Activated naive CD8-positive, alpha-beta T cell treated with anti-CD3 and anti-CD28 coated beads, Interleukin-2, amount 10 ng/mL, durations not matched to agents 7 days and 5 days (primary cell): ENCODE measurements at regions not wholly inside any gene's neighbourhood (a gene's known extent, or its start where the extent isn't known, plus 50 kb on each side); places are given as distances from the start of the nearest gene placed in this dataset.

Source experiments
- ATAC-seq: fragments of 150-1000 bp; cut with Tn5 transposase; one replicate; pipeline ENCODE4 v1.10.0; 2021; ENCODE audit warnings: low read depth, moderate library complexity
- POLR2A ChIA-PET: fragments of 350-600 bp; sonication (Branson Sonifier 250); formaldehyde crosslinking; loops from one replicate; lab custom pipeline; 2021; ENCODE audit warnings: antibody characterized with exemption; lab: Charles Lee
- DNase-seq: peaks from one replicate; pipeline ENCODE4 v3.0.0; 2021
- H3K27ac Mint-ChIP-seq: one replicate; pipeline ENCODE4 v1.8.0; 2022; ENCODE audit warnings: mild to moderate bottlenecking, mixed read lengths
- H3K27me3 Mint-ChIP-seq: one replicate; pipeline ENCODE4 v1.8.0; 2022; ENCODE audit warnings: mild to moderate bottlenecking, moderate library complexity, mixed read lengths
- H3K36me3 Mint-ChIP-seq: one replicate; pipeline ENCODE4 v1.8.0; 2021; ENCODE audit warnings: mild to moderate bottlenecking, mixed read lengths
- H3K4me1 Mint-ChIP-seq: one replicate; pipeline ENCODE4 v1.8.0; 2021; ENCODE audit warnings: mixed read lengths
- H3K4me3 Mint-ChIP-seq: one replicate; pipeline ENCODE4 v1.8.0; 2022; ENCODE audit warnings: mild to moderate bottlenecking, moderate library complexity, mixed read lengths
- H3K9me3 Mint-ChIP-seq: one replicate; pipeline ENCODE4 v1.8.0; 2021; ENCODE audit warnings: mixed read lengths

GRCh38 chr3:5430701-5431100 lies 243.2 kb downstream of the EDEM1 start:
- Mint-ChIP-seq H3K27ac (no peak overlapping the region), H3K36me3 (no peaks in the 10 kb centered on the region), H3K4me3 (no peak overlapping the region), H3K4me1 (peaks cover 4% of the 10 kb centered on the region), H3K27me3 (peaks cover 7% of the 10 kb centered on the region), H3K9me3 (no peaks in the 10 kb centered on the region)
- no peak for ATAC-seq
- DNase-seq: no peak
- POLR2A ChIA-PET: no interaction called here

- POLR2A ChIA-PET: no interaction called here
- Mint-ChIP-seq H3K27ac (no peak overlapping the region), H3K36me3 (no peaks in the 10 kb centered on the region)
Observed at GRCh38 chr3:5431146-5431545, 243.6 kb downstream of the EDEM1 start.

GRCh38 chr3:5431811-5432378 lies 244.4 kb downstream of the EDEM1 start:
- Mint-ChIP-seq H3K36me3 (no peaks in the 10 kb centered on the region), H3K4me3 (no peak overlapping the region), H3K9me3 (no peaks in the 10 kb centered on the region), H3K4me1 (no peaks in the 10 kb centered on the region), H3K27me3 (peaks cover 5% of the 10 kb centered on the region), H3K27ac (no peak overlapping the region)
- POLR2A ChIA-PET: no interaction called here
- no peak for ATAC-seq
- no peak for DNase-seq

More at GRCh38 chr3:5431146-5431545, 243.6 kb downstream of the EDEM1 start:
- ATAC-seq: no peak
- Mint-ChIP-seq H3K4me1 (peaks cover 4% of the 10 kb centered on the region), H3K9me3 (no peaks in the 10 kb centered on the region), H3K27me3 (peaks cover 7% of the 10 kb centered on the region), H3K4me3 (no peak overlapping the region)
- DNase-seq: no peak

- Mint-ChIP-seq H3K9me3 (no peaks in the 10 kb centered on the region), H3K27ac (no peak overlapping the region), H3K4me3 (no peak overlapping the region), H3K27me3 (peaks cover 2% of the 10 kb centered on the region), H3K4me1 (no peaks in the 10 kb centered on the region), H3K36me3 (no peaks in the 10 kb centered on the region)
- ATAC-seq: no peak
- DNase-seq: no peak
- POLR2A ChIA-PET: no interaction called here
Observed at GRCh38 chr3:5437296-5437782, 249.8 kb downstream of the EDEM1 start.

- no peaks in the 10 kb centered on the region for H3K9me3 Mint-ChIP-seq
- ATAC-seq (no peak), DNase-seq (no peak)
- H3K36me3 Mint-ChIP-seq: no peaks in the 10 kb centered on the region
- no peak overlapping the region for H3K27ac Mint-ChIP-seq
- POLR2A ChIA-PET: no interaction called here
- peaks cover 2% of the 10 kb centered on the region for H3K27me3 Mint-ChIP-seq
- H3K4me1 Mint-ChIP-seq: no peaks in the 10 kb centered on the region
- no peak overlapping the region for H3K4me3 Mint-ChIP-seq
Observed at GRCh38 chr3:5437783-5438323, 250.3 kb downstream of the EDEM1 start.

- no peaks in the 10 kb centered on the region for H3K4me1 Mint-ChIP-seq
- no peak overlapping the region for H3K4me3 Mint-ChIP-seq
- POLR2A ChIA-PET: no interaction called here
- H3K36me3 Mint-ChIP-seq: no peaks in the 10 kb centered on the region
- DNase-seq: no peak
- no peaks in the 10 kb centered on the region for H3K9me3 Mint-ChIP-seq
- no peak for ATAC-seq
- peaks cover 5% of the 10 kb centered on the region for H3K27me3 Mint-ChIP-seq
- no peak overlapping the region for H3K27ac Mint-ChIP-seq
Observed at GRCh38 chr3:5441401-5441800, 253.9 kb downstream of the EDEM1 start.

GRCh38 chr3:5442106-5442785 lies 254.7 kb downstream of the EDEM1 start:
- no peak for ATAC-seq
- H3K9me3 Mint-ChIP-seq: no peaks in the 10 kb centered on the region
- no peaks in the 10 kb centered on the region for H3K4me1 Mint-ChIP-seq
- no peaks in the 10 kb centered on the region for H3K36me3 Mint-ChIP-seq
- no peak for DNase-seq
- peaks cover 5% of the 10 kb centered on the region for H3K27me3 Mint-ChIP-seq
- H3K4me3 Mint-ChIP-seq: no peak overlapping the region
- no peak overlapping the region for H3K27ac Mint-ChIP-seq
- POLR2A ChIA-PET: no interaction called here

GRCh38 chr3:5442786-5443138 lies 255.3 kb downstream of the EDEM1 start:
- no peaks in the 10 kb centered on the region for H3K9me3 Mint-ChIP-seq
- no peak overlapping the region for H3K27ac Mint-ChIP-seq
- H3K4me3 Mint-ChIP-seq: no peak overlapping the region
- no peaks in the 10 kb centered on the region for H3K4me1 Mint-ChIP-seq
- no peak for ATAC-seq
- POLR2A ChIA-PET: no interaction called here
- DNase-seq: no peak
- peaks cover 5% of the 10 kb centered on the region for H3K27me3 Mint-ChIP-seq
- H3K36me3 Mint-ChIP-seq: no peaks in the 10 kb centered on the region

- H3K36me3 Mint-ChIP-seq: no peaks in the 10 kb centered on the region
- no peaks in the 10 kb centered on the region for H3K9me3 Mint-ChIP-seq
- ATAC-seq: no peak
- no peak overlapping the region for H3K4me3 Mint-ChIP-seq
- H3K27ac Mint-ChIP-seq: no peak overlapping the region
- no peak for DNase-seq
- peaks cover 5% of the 10 kb centered on the region for H3K27me3 Mint-ChIP-seq
- POLR2A ChIA-PET: no interaction called here
- H3K4me1 Mint-ChIP-seq: no peaks in the 10 kb centered on the region
Observed at GRCh38 chr3:5444253-5444652, 256.7 kb downstream of the EDEM1 start.

- POLR2A ChIA-PET: no interaction called here
- DNase-seq (no peak), ATAC-seq (no peak)
- Mint-ChIP-seq H3K4me1 (no peaks in the 10 kb centered on the region), H3K9me3 (no peaks in the 10 kb centered on the region), H3K36me3 (no peaks in the 10 kb centered on the region), H3K27me3 (peaks cover 5% of the 10 kb centered on the region), H3K27ac (no peak overlapping the region), H3K4me3 (no peak overlapping the region)
Observed at GRCh38 chr3:5445676-5446201, 258.2 kb downstream of the EDEM1 start.

- Mint-ChIP-seq H3K4me3 (no peak overlapping the region), H3K27me3 (peaks cover 5% of the 10 kb centered on the region), H3K9me3 (no peaks in the 10 kb centered on the region), H3K36me3 (no peaks in the 10 kb centered on the region), H3K27ac (no peak overlapping the region), H3K4me1 (no peaks in the 10 kb centered on the region)
- ATAC-seq: no peak
- no peak for DNase-seq
- POLR2A ChIA-PET: no interaction called here
Observed at GRCh38 chr3:5448246-5448645, 260.7 kb downstream of the EDEM1 start.

GRCh38 chr3:5448816-5449215 lies 261.3 kb downstream of the EDEM1 start:
- no peak overlapping the region for H3K27ac Mint-ChIP-seq
- no peak overlapping the region for H3K4me3 Mint-ChIP-seq
- no peaks in the 10 kb centered on the region for H3K9me3 Mint-ChIP-seq
- no peaks in the 10 kb centered on the region for H3K4me1 Mint-ChIP-seq
- POLR2A ChIA-PET: no interaction called here
- DNase-seq (no peak), ATAC-seq (no peak)
- no peaks in the 10 kb centered on the region for H3K36me3 Mint-ChIP-seq
- H3K27me3 Mint-ChIP-seq: peaks cover 4% of the 10 kb centered on the region

GRCh38 chr3:5456199-5456598 lies 268.7 kb downstream of the EDEM1 start:
- Mint-ChIP-seq H3K27me3 (peaks cover 1% of the 10 kb centered on the region), H3K4me1 (no peaks in the 10 kb centered on the region), H3K36me3 (no peaks in the 10 kb centered on the region), H3K9me3 (no peaks in the 10 kb centered on the region), H3K27ac (no peak overlapping the region), H3K4me3 (no peak overlapping the region)
- ATAC-seq: no peak
- POLR2A ChIA-PET: no interaction called here
- no peak for DNase-seq

GRCh38 chr3:5458526-5458925 lies 271.0 kb downstream of the EDEM1 start:
- Mint-ChIP-seq H3K36me3 (no peaks in the 10 kb centered on the region), H3K27me3 (peaks cover under 1% of the 10 kb centered on the region), H3K27ac (no peak overlapping the region), H3K4me3 (no peak overlapping the region), H3K4me1 (no peaks in the 10 kb centered on the region), H3K9me3 (no peaks in the 10 kb centered on the region)
- DNase-seq (no peak), ATAC-seq (no peak)
- POLR2A ChIA-PET: no interaction called here
